Neural progenitor cell (in vitro differentiated cells): ENCODE measurements at regions not wholly inside any gene's neighbourhood (a gene's known extent, or its start where the extent isn't known, plus 50 kb on each side); places are given as distances from the start of the nearest gene placed in this dataset.

Experiments
- CTCF ChIP-seq: fragments of 200-600 bp; sonication (generic); IDR thresholded peaks from 2 replicates; pipeline ENCODE4 v1.5.1; 2017; ENCODE audit warnings: antibody characterized with exemption, mild to moderate bottlenecking
- EZH2 ChIP-seq: fragments of 200-600 bp; sonication (generic); IDR thresholded peaks from 2 replicates; pipeline ENCODE4 v1.6.1; 2017; ENCODE audit warnings: antibody characterized with exemption, mild to moderate bottlenecking, moderate library complexity

- TF ChIP-seq CTCF (no peak), EZH2 (no peak)
These were observed 307.8 kb downstream of the MN1 start for GRCh38 chr22:27493796-27494195.
